Endothelial cell (in vitro differentiated cells): ENCODE measurements at regions not wholly inside any gene's neighbourhood (a gene's known extent, or its start where the extent isn't known, plus 50 kb on each side); places are given as distances from the start of the nearest gene placed in this dataset.
"Not testable (repeated sequence)": the region's sequence is repeated elsewhere in the genome, so short reads cannot be mapped to it uniquely, and the experiment has no call there.

Source experiments
- DNase-seq: peaks from one replicate; pipeline ENCODE4 v3.0.0; 2021; ENCODE audit warnings: low spot score
- H3K27ac Mint-ChIP-seq: one replicate; pipeline ENCODE4 v1.8.0; 2021; ENCODE audit warnings: mixed read lengths, inconsistent platforms; ENCODE audit not compliant: unreplicated experiment
- H3K27me3 Mint-ChIP-seq: one replicate; pipeline ENCODE4 v1.8.0; 2021; ENCODE audit warnings: mild to moderate bottlenecking, moderate library complexity, mixed read lengths, inconsistent platforms; ENCODE audit not compliant: unreplicated experiment
- H3K36me3 Mint-ChIP-seq: one replicate; pipeline ENCODE4 v1.8.0; 2021; ENCODE audit warnings: mild to moderate bottlenecking, low read depth, mixed read lengths, inconsistent platforms; ENCODE audit not compliant: unreplicated experiment
- H3K4me1 Mint-ChIP-seq: one replicate; pipeline ENCODE4 v1.8.0; 2021; ENCODE audit warnings: mild to moderate bottlenecking, mixed read lengths, inconsistent platforms; ENCODE audit not compliant: unreplicated experiment
- H3K4me3 Mint-ChIP-seq: one replicate; pipeline ENCODE4 v1.8.0; 2021; ENCODE audit warnings: mild to moderate bottlenecking, mixed read lengths, inconsistent platforms; ENCODE audit not compliant: unreplicated experiment
- H3K9me3 Mint-ChIP-seq: one replicate; pipeline ENCODE4 v1.8.0; 2021; ENCODE audit warnings: mixed read lengths, inconsistent platforms; ENCODE audit not compliant: unreplicated experiment
- TF ChIP-seq, protein P1 (sequence below): fragments of 200-600 bp; sonication (generic); IDR thresholded peaks from one replicate; pipeline ENCODE4 v1.5.0; 2021; ENCODE audit warnings: antibody characterized with exemption; ENCODE audit not compliant: unreplicated experiment

DNA sequence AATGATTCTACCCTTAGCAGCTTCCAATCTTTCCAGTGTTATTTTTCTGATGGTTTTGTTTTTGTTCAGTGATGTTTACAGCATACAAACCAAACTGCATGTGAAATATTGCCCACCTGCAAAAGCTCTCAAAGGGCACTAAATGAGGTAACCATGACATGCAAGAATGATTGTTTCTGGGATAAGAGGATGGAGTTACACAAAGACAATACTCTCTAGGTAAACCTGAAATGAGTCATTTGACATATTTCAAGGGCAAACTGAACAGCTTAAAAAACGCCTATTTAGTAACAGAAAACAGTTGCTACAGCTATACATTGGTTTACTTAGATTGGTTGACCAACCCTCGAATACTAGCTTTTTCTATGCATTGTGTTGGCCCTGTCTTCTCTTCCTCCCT lies 481.7 kb downstream of the ZPLD1 start:
- H3K27me3 Mint-ChIP-seq: peaks cover 3% of the 10 kb centered on the region
- H3K27ac Mint-ChIP-seq: peak overlapping the region; percentile 48
- no peak overlapping the region for H3K4me3 Mint-ChIP-seq
- peaks cover 10% of the 10 kb centered on the region for H3K4me1 Mint-ChIP-seq
- TF ChIP-seq, protein P1, sequence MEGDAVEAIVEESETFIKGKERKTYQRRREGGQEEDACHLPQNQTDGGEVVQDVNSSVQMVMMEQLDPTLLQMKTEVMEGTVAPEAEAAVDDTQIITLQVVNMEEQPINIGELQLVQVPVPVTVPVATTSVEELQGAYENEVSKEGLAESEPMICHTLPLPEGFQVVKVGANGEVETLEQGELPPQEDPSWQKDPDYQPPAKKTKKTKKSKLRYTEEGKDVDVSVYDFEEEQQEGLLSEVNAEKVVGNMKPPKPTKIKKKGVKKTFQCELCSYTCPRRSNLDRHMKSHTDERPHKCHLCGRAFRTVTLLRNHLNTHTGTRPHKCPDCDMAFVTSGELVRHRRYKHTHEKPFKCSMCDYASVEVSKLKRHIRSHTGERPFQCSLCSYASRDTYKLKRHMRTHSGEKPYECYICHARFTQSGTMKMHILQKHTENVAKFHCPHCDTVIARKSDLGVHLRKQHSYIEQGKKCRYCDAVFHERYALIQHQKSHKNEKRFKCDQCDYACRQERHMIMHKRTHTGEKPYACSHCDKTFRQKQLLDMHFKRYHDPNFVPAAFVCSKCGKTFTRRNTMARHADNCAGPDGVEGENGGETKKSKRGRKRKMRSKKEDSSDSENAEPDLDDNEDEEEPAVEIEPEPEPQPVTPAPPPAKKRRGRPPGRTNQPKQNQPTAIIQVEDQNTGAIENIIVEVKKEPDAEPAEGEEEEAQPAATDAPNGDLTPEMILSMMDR: no peak
- H3K9me3 Mint-ChIP-seq: no peaks in the 10 kb centered on the region
- no peaks in the 10 kb centered on the region for H3K36me3 Mint-ChIP-seq
- no peak for DNase-seq

GRCh38 chr3:102926618-102927017 lies 491.8 kb downstream of the ZPLD1 start:
- H3K36me3 Mint-ChIP-seq: peaks cover 13% of the 10 kb centered on the region
- H3K27me3 Mint-ChIP-seq: peaks cover 2% of the 10 kb centered on the region
- no peak for DNase-seq
- TF ChIP-seq, protein P1: no peak
- no peaks in the 10 kb centered on the region for H3K4me1 Mint-ChIP-seq
- H3K9me3 Mint-ChIP-seq: peaks cover 7% of the 10 kb centered on the region
- no peak overlapping the region for H3K4me3 Mint-ChIP-seq
- no peak overlapping the region for H3K27ac Mint-ChIP-seq

- no peaks in the 10 kb centered on the region for H3K9me3 Mint-ChIP-seq
- no peaks in the 10 kb centered on the region for H3K36me3 Mint-ChIP-seq
- H3K4me3 Mint-ChIP-seq: no peak overlapping the region
- TF ChIP-seq, protein P1: no peak
- DNase-seq: no peak
- H3K4me1 Mint-ChIP-seq: no peaks in the 10 kb centered on the region
- no peak overlapping the region for H3K27ac Mint-ChIP-seq
- H3K27me3 Mint-ChIP-seq: no peaks in the 10 kb centered on the region
Measured at GRCh38 chr3:102933377-102933776, 498.6 kb downstream of the ZPLD1 start.

DNA sequence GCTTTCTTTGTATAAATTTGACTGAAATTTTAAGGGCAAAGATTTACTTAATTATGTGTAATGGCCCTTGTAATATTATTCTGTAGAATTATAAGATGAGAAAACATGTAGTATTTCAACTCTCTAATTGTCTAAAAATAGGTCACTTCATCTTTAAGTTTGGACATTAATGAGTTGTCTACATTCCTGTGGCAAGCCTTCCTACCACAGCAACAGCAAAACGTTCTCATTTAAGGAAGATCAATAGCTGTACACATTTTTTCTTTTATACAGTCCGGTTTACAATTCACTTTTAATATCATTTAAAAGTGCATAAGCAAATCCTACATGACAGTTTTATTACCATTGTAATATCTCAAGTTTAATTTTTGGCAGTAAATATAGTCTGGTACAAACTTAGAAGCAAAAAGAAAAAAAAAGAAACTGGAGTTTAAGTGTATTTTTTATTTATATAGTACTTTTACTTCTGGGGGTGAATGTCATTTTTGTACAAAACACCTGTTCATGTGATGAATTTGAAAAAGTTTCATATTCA lies 501.8 kb downstream of the ZPLD1 start:
- no peak for DNase-seq
- Mint-ChIP-seq H3K4me3 (no peak overlapping the region), H3K36me3 (no peaks in the 10 kb centered on the region), H3K27me3 (no peaks in the 10 kb centered on the region), H3K9me3 (no peaks in the 10 kb centered on the region), H3K27ac (no peak overlapping the region), H3K4me1 (no peaks in the 10 kb centered on the region)
- TF ChIP-seq, protein P1: no peak

DNA sequence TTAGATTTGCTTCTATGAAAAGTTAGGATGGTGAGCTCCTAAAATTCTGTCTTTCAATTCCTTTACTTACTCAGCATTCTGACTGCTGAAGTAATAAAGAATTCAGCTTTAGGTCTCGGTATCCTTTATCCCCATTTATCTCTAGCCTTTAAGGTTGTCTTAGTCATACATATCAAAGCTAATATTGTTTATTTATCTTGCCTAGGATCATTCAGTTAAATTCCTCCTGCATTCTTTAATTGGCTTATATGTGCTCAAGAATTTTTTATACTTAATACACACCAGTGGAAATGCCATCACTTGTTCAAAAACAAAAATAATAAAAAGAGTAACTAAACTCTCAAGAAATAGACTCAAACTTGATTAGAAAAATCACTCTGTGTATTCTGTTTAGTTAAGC lies 507.0 kb downstream of the ZPLD1 start:
- Mint-ChIP-seq H3K4me3 (no peak overlapping the region), H3K36me3 (no peaks in the 10 kb centered on the region), H3K27me3 (no peaks in the 10 kb centered on the region), H3K27ac (no peak overlapping the region), H3K9me3 (no peaks in the 10 kb centered on the region), H3K4me1 (no peaks in the 10 kb centered on the region)
- DNase-seq: no peak
- TF ChIP-seq, protein P1: no peak

GRCh38 chr3:102946445-102946844 lies 511.6 kb downstream of the ZPLD1 start:
- not testable (repeated sequence) for H3K27ac Mint-ChIP-seq, H3K9me3 Mint-ChIP-seq, H3K4me1 Mint-ChIP-seq, H3K4me3 Mint-ChIP-seq, H3K27me3 Mint-ChIP-seq, H3K36me3 Mint-ChIP-seq, DNase-seq
